A673 (cell line): ENCODE measurements at regions not wholly inside any gene's neighbourhood (a gene's known extent, or its start where the extent isn't known, plus 50 kb on each side); places are given as distances from the start of the nearest gene placed in this dataset.
"Not testable (repeated sequence)": the region's sequence is repeated elsewhere in the genome, so short reads cannot be mapped to it uniquely, and the experiment has no call there.

Experiments used
- BruUV-seq: library from RNA; stranded (reverse); fragments of 400-500 nt; replicated peaks from 2 replicates; lab custom pipeline; 2021; lab: Mats Ljungman, UMichigan
- CTCF ChIA-PET: fragments of 300-600 bp; sonication (Branson Sonifier 250); formaldehyde crosslinking; loops from one replicate; lab custom pipeline; 2022; ENCODE audit warnings: antibody characterized with exemption; lab: Charles Lee
- POLR2A ChIA-PET: fragments of 300-600 bp; sonication (Branson Sonifier 250); formaldehyde crosslinking; loops from one replicate; lab custom pipeline; 2022; ENCODE audit warnings: antibody characterized with exemption; ENCODE audit not compliant: low non-redundant PET; lab: Charles Lee
- DNase-seq: peaks from one replicate; pipeline ENCODE4 v3.0.0-alpha.2; 2015; ENCODE audit warnings: low spot score
- H3K27ac ChIP-seq: fragments of 200-600 bp; sonication (generic); 2 replicates; pipeline ENCODE4 v1.5.1; 2016; ENCODE audit warnings: mixed run types, low read depth, mild to moderate bottlenecking, mixed read lengths, antibody characterized with exemption, low read length; ENCODE audit not compliant: poor library complexity, severe bottlenecking
- H3K27me3 ChIP-seq: fragments of 200-600 bp; sonication (generic); replicated peaks from 2 replicates; pipeline ENCODE4 v1.6.1; 2017; ENCODE audit warnings: mixed run types, low read depth, mild to moderate bottlenecking, mixed read lengths, antibody characterized with exemption, low read length; ENCODE audit not compliant: insufficient read depth, poor library complexity
- H3K36me3 ChIP-seq: fragments of 200-600 bp; sonication (generic); 2 replicates; pipeline ENCODE4 v1.6.1; 2016; ENCODE audit warnings: mixed run types, mild to moderate bottlenecking, mixed read lengths, antibody characterized with exemption, low read length; ENCODE audit not compliant: insufficient read depth, poor library complexity, severe bottlenecking
- H3K4me1 ChIP-seq: fragments of 200-600 bp; sonication (generic); 2 replicates; pipeline ENCODE4 v1.6.1; 2017; ENCODE audit warnings: mixed run types, mild to moderate bottlenecking, mixed read lengths, antibody characterized with exemption, low read length; ENCODE audit not compliant: insufficient read depth, poor library complexity, severe bottlenecking
- H3K4me3 ChIP-seq: fragments of 200-600 bp; sonication (generic); 2 replicates; pipeline ENCODE4 v1.5.1; 2016; ENCODE audit warnings: low read depth, mixed run types, mild to moderate bottlenecking, mixed read lengths, low read length; ENCODE audit not compliant: poor library complexity, severe bottlenecking
- H3K9me3 ChIP-seq: fragments of 200-600 bp; sonication (generic); 2 replicates; pipeline ENCODE4 v1.6.1; 2016; ENCODE audit warnings: mixed run types, low read depth, mild to moderate bottlenecking, mixed read lengths, antibody characterized with exemption, low read length; ENCODE audit not compliant: poor library complexity, severe bottlenecking
- CTCF ChIP-seq: fragments of 300-800, 200-600 bp; sonication (generic); conservative IDR thresholded peaks from 2 replicates; pipeline ENCODE4 v1.5.1; 2017; ENCODE audit warnings: low read depth, mild to moderate bottlenecking, antibody characterized with exemption, low read length, moderate library complexity, mixed read lengths
- EZH2 ChIP-seq: fragments of 200-600 bp; sonication (generic); IDR thresholded peaks from 2 replicates; pipeline ENCODE4 v1.6.1; 2017; ENCODE audit warnings: borderline replicate concordance, low read depth, mild to moderate bottlenecking, mixed read lengths, antibody characterized with exemption, low read length; ENCODE audit not compliant: poor library complexity, severe bottlenecking
- intact Hi-C: fragments of 100-400 bp; cut with micrococcal nuclease; formaldehyde crosslinking; loops from one replicate; pipeline ENCODE4 v1.10.0; 2022; ENCODE audit not compliant: unreplicated experiment

- intact Hi-C loops = no loop called here
- BruUV-seq = no TSS peak
- CTCF ChIA-PET = no interaction called here
These were observed 498.4 kb downstream of the STK39 start for GRCh38 chr2:167749016-167749415.

GRCh38 chr2:167748536-167748935 is 498.9 kb downstream of the STK39 start:
- POLR2A ChIA-PET = no interaction called here
- BruUV-seq = no TSS peak
- Histone ChIP-seq H3K36me3 (no peaks in the 10 kb centered on the region), H3K4me3 (no peak overlapping the region), H3K27me3 (no peaks in the 10 kb centered on the region), H3K27ac (no peak overlapping the region), H3K9me3 (no peaks in the 10 kb centered on the region), H3K4me1 (peaks cover 8% of the 10 kb centered on the region)
- intact Hi-C loops = no loop called here
- no peak for TF ChIP-seq EZH2
- TF ChIP-seq CTCF = no peak
- DNase-seq = no peak
- CTCF ChIA-PET = no interaction called here

More at GRCh38 chr2:167749016-167749415, 498.4 kb downstream of the STK39 start:
- H3K4me1 ChIP-seq = peaks cover 8% of the 10 kb centered on the region
- no peak for TF ChIP-seq EZH2
- no peaks in the 10 kb centered on the region for H3K36me3 ChIP-seq
- no peaks in the 10 kb centered on the region for H3K9me3 ChIP-seq
- POLR2A ChIA-PET = no interaction called here
- no peaks in the 10 kb centered on the region for H3K27me3 ChIP-seq
- no peak for DNase-seq
- H3K27ac ChIP-seq = no peak overlapping the region
- no peak overlapping the region for H3K4me3 ChIP-seq

GRCh38 chr2:167745667-167746066 is 501.7 kb downstream of the STK39 start:
- peaks cover 8% of the 10 kb centered on the region for H3K4me1 ChIP-seq
- no peak for DNase-seq
- no peaks in the 10 kb centered on the region for H3K27me3 ChIP-seq
- intact Hi-C loops = no loop called here
- TF ChIP-seq EZH2 (no peak), CTCF (no peak)
- no peak overlapping the region for H3K4me3 ChIP-seq
- H3K27ac ChIP-seq = no peak overlapping the region
- no TSS peak for BruUV-seq
- CTCF ChIA-PET = no interaction called here
- POLR2A ChIA-PET = no interaction called here
- no peaks in the 10 kb centered on the region for H3K9me3 ChIP-seq
- H3K36me3 ChIP-seq = no peaks in the 10 kb centered on the region

GRCh38 chr2:167739921-167740320 is 507.5 kb downstream of the STK39 start:
- H3K36me3 ChIP-seq, H3K27ac ChIP-seq, CTCF ChIA-PET, POLR2A ChIA-PET, H3K4me3 ChIP-seq, DNase-seq, H3K9me3 ChIP-seq, BruUV-seq, H3K4me1 ChIP-seq, H3K27me3 ChIP-seq, intact Hi-C loops: not testable (repeated sequence)
